ENCODE measurements at regions not wholly inside any gene's neighbourhood (a gene's known extent, or its start where the extent isn't known, plus 50 kb on each side); places are given as distances from the start of the nearest gene placed in this dataset.

- TF ChIP-seq ZNF232 (CRISPR knock-in tag; IDR thresholded peaks at IDR 0.05): no peak
- no peak for TF ChIP-seq CTCF (IDR thresholded peaks at IDR 0.05)
Observed at GRCh38 chr20:40254023-40254772, 434.8 kb downstream of the MAFB start.

Data from WTC11 (cell line).